ENCODE measurements at regions not wholly inside any gene's neighbourhood (a gene's known extent, or its start where the extent isn't known, plus 50 kb on each side); places are given as distances from the start of the nearest gene placed in this dataset.

- Mint-ChIP-seq H3K27ac (no peak overlapping the region), H3K4me1 (no peaks in the 10 kb centered on the region)
- no peak for ATAC-seq
Observed at GRCh38 chr7:159237022-159237653, 92.5 kb upstream of the VIPR2 start.

GRCh38 chr7:159231017-159231416 is 86.3 kb upstream of the VIPR2 start:
- H3K36me3 Mint-ChIP-seq, result no peaks in the 10 kb centered on the region
- no peak for ATAC-seq
- no peaks in the 10 kb centered on the region for H3K9me3 Mint-ChIP-seq
- H3K27me3 Mint-ChIP-seq, result peaks cover 6% of the 10 kb centered on the region
- no peak overlapping the region for H3K4me3 Mint-ChIP-seq
- H3K27ac Mint-ChIP-seq, result no peak overlapping the region
- no peaks in the 10 kb centered on the region for H3K4me1 Mint-ChIP-seq

More at GRCh38 chr7:159237022-159237653, 92.5 kb upstream of the VIPR2 start:
- H3K36me3 Mint-ChIP-seq, result no peaks in the 10 kb centered on the region
- no peaks in the 10 kb centered on the region for H3K9me3 Mint-ChIP-seq
- no peak overlapping the region for H3K4me3 Mint-ChIP-seq
- peaks cover 24% of the 10 kb centered on the region for H3K27me3 Mint-ChIP-seq

- no peak overlapping the region for H3K4me3 Mint-ChIP-seq
- H3K4me1 Mint-ChIP-seq, result no peaks in the 10 kb centered on the region
- no peak for ATAC-seq
- H3K27me3 Mint-ChIP-seq, result no peaks in the 10 kb centered on the region
- H3K36me3 Mint-ChIP-seq, result no peaks in the 10 kb centered on the region
- no peaks in the 10 kb centered on the region for H3K9me3 Mint-ChIP-seq
- H3K27ac Mint-ChIP-seq, result no peak overlapping the region
Observed at GRCh38 chr7:159229683-159230475, 85.2 kb upstream of the VIPR2 start.

GRCh38 chr7:159227433-159227832 is 82.8 kb upstream of the VIPR2 start:
- no peaks in the 10 kb centered on the region for H3K27me3 Mint-ChIP-seq

GRCh38 chr7:159226011-159226702 is 81.5 kb upstream of the VIPR2 start:
- Mint-ChIP-seq H3K4me3 (no peak overlapping the region), H3K36me3 (no peaks in the 10 kb centered on the region), H3K9me3 (no peaks in the 10 kb centered on the region), H3K4me1 (no peaks in the 10 kb centered on the region), H3K27me3 (no peaks in the 10 kb centered on the region), H3K27ac (no peak overlapping the region)
- ATAC-seq, result no peak

More at GRCh38 chr7:159227433-159227832, 82.8 kb upstream of the VIPR2 start:
- H3K4me1 Mint-ChIP-seq, result no peaks in the 10 kb centered on the region
- no peak overlapping the region for H3K27ac Mint-ChIP-seq
- no peaks in the 10 kb centered on the region for H3K36me3 Mint-ChIP-seq
- no peaks in the 10 kb centered on the region for H3K9me3 Mint-ChIP-seq
- no peak for ATAC-seq
- no peak overlapping the region for H3K4me3 Mint-ChIP-seq

- Mint-ChIP-seq H3K9me3 (no peaks in the 10 kb centered on the region), H3K27ac (no peak overlapping the region), H3K4me3 (no peak overlapping the region)
Observed at GRCh38 chr7:159218607-159219006, 73.9 kb upstream of the VIPR2 start.

GRCh38 chr7:159218170-159218569 is 73.5 kb upstream of the VIPR2 start:
- Mint-ChIP-seq H3K27me3 (peaks cover 10% of the 10 kb centered on the region), H3K27ac (no peak overlapping the region), H3K4me3 (no peak overlapping the region), H3K9me3 (no peaks in the 10 kb centered on the region), H3K4me1 (no peaks in the 10 kb centered on the region), H3K36me3 (no peaks in the 10 kb centered on the region)
- ATAC-seq, result no peak

More at GRCh38 chr7:159218607-159219006, 73.9 kb upstream of the VIPR2 start:
- H3K36me3 Mint-ChIP-seq, result no peaks in the 10 kb centered on the region
- ATAC-seq, result no peak
- H3K4me1 Mint-ChIP-seq, result no peaks in the 10 kb centered on the region
- peaks cover 10% of the 10 kb centered on the region for H3K27me3 Mint-ChIP-seq

GRCh38 chr7:159215076-159215475 is 70.4 kb upstream of the VIPR2 start:
- no peaks in the 10 kb centered on the region for H3K4me1 Mint-ChIP-seq
- no peaks in the 10 kb centered on the region for H3K36me3 Mint-ChIP-seq
- ATAC-seq, result no peak
- no peak overlapping the region for H3K27ac Mint-ChIP-seq
- peaks cover 10% of the 10 kb centered on the region for H3K27me3 Mint-ChIP-seq
- H3K4me3 Mint-ChIP-seq, result no peak overlapping the region
- H3K9me3 Mint-ChIP-seq, result no peaks in the 10 kb centered on the region

- Mint-ChIP-seq H3K36me3 (no peaks in the 10 kb centered on the region), H3K4me3 (no peak overlapping the region), H3K27me3 (peaks cover 10% of the 10 kb centered on the region), H3K27ac (no peak overlapping the region), H3K4me1 (no peaks in the 10 kb centered on the region), H3K9me3 (no peaks in the 10 kb centered on the region)
- ATAC-seq, result no peak
Observed at GRCh38 chr7:159213253-159213652, 68.6 kb upstream of the VIPR2 start.

GRCh38 chr7:159212226-159212625 is 67.6 kb upstream of the VIPR2 start:
- Mint-ChIP-seq H3K36me3 (no peaks in the 10 kb centered on the region), H3K9me3 (no peaks in the 10 kb centered on the region), H3K4me1 (no peaks in the 10 kb centered on the region), H3K4me3 (no peak overlapping the region), H3K27ac (no peak overlapping the region), H3K27me3 (peaks cover 6% of the 10 kb centered on the region)
- ATAC-seq, result no peak

- Mint-ChIP-seq H3K4me1 (no peaks in the 10 kb centered on the region), H3K9me3 (no peaks in the 10 kb centered on the region), H3K4me3 (no peak overlapping the region), H3K27me3 (no peaks in the 10 kb centered on the region), H3K27ac (no peak overlapping the region), H3K36me3 (no peaks in the 10 kb centered on the region)
- ATAC-seq, result no peak
Observed at GRCh38 chr7:159211540-159212182, 67.0 kb upstream of the VIPR2 start.

GRCh38 chr7:159210581-159211235 is 66.0 kb upstream of the VIPR2 start:
- H3K36me3 Mint-ChIP-seq, result no peaks in the 10 kb centered on the region
- no peak overlapping the region for H3K27ac Mint-ChIP-seq

GRCh38 chr7:159209429-159209828 is 64.8 kb upstream of the VIPR2 start:
- ATAC-seq, result no peak
- Mint-ChIP-seq H3K4me1 (no peaks in the 10 kb centered on the region), H3K36me3 (no peaks in the 10 kb centered on the region), H3K27me3 (no peaks in the 10 kb centered on the region), H3K27ac (no peak overlapping the region), H3K9me3 (no peaks in the 10 kb centered on the region), H3K4me3 (no peak overlapping the region)

More at GRCh38 chr7:159210581-159211235, 66.0 kb upstream of the VIPR2 start:
- Mint-ChIP-seq H3K4me3 (no peak overlapping the region), H3K9me3 (no peaks in the 10 kb centered on the region), H3K27me3 (no peaks in the 10 kb centered on the region), H3K4me1 (no peaks in the 10 kb centered on the region)
- no peak for ATAC-seq

- H3K9me3 Mint-ChIP-seq, result no peaks in the 10 kb centered on the region
- no peak for ATAC-seq
- no peaks in the 10 kb centered on the region for H3K27me3 Mint-ChIP-seq
- H3K27ac Mint-ChIP-seq, result no peak overlapping the region
- no peaks in the 10 kb centered on the region for H3K4me1 Mint-ChIP-seq
- no peak overlapping the region for H3K4me3 Mint-ChIP-seq
- no peaks in the 10 kb centered on the region for H3K36me3 Mint-ChIP-seq
Observed at GRCh38 chr7:159207951-159208350, 63.3 kb upstream of the VIPR2 start.

GRCh38 chr7:159207393-159207792 is 62.7 kb upstream of the VIPR2 start:
- Mint-ChIP-seq H3K36me3 (no peaks in the 10 kb centered on the region), H3K27me3 (no peaks in the 10 kb centered on the region), H3K4me1 (no peaks in the 10 kb centered on the region), H3K27ac (no peak overlapping the region), H3K4me3 (no peak overlapping the region), H3K9me3 (no peaks in the 10 kb centered on the region)
- no peak for ATAC-seq

Data from stimulated activated memory B cell treated with anti-CD40 and anti-IgM and Interleukin-4, amounts not matched to agents 10 μg/mL and 1 μg/mL and 100 μg/mL, for 72 hours (primary cell).